Epithelial cell of prostate (primary cell): ENCODE measurements at regions not wholly inside any gene's neighbourhood (a gene's known extent, or its start where the extent isn't known, plus 50 kb on each side); places are given as distances from the start of the nearest gene placed in this dataset.
"Not testable (repeated sequence)": the region's sequence is repeated elsewhere in the genome, so short reads cannot be mapped to it uniquely, and the experiment has no call there.

ENCODE experiments used
- DNase-seq: peaks from one replicate; pipeline ENCODE4 v3.0.0-alpha.2; 2011; ENCODE audit warnings: low read depth, low spot score
- H3K27ac ChIP-seq: fragments of 450-650 bp; 2 replicates; pipeline ENCODE4 v1.5.1; 2017; ENCODE audit warnings: mild to moderate bottlenecking

- no peak overlapping the region for H3K27ac ChIP-seq
- DNase-seq, result no peak
These were observed 118.1 kb downstream of the GATA3 start for GRCh38 chr10:8172604-8173003.

GRCh38 chr10:8173243-8173865, 118.9 kb downstream of the GATA3 start:
- no peak for DNase-seq
- H3K27ac ChIP-seq, result no peak overlapping the region

GRCh38 chr10:8173866-8174243, 119.4 kb downstream of the GATA3 start:
- DNase-seq, result no peak
- no peak overlapping the region for H3K27ac ChIP-seq

- DNase-seq, result no peak
- no peak overlapping the region for H3K27ac ChIP-seq
These were observed 120.3 kb downstream of the GATA3 start for GRCh38 chr10:8174762-8175161.

- not testable (repeated sequence) for H3K27ac ChIP-seq, DNase-seq
These were observed 123.0 kb downstream of the GATA3 start for GRCh38 chr10:8177526-8177925.

GRCh38 chr10:8179773-8180172, 125.3 kb downstream of the GATA3 start:
- not testable (repeated sequence) for DNase-seq, H3K27ac ChIP-seq

- no peak for DNase-seq
These were observed 126.0 kb downstream of the GATA3 start for GRCh38 chr10:8180360-8181109.

GRCh38 chr10:8181496-8182157, 127.1 kb downstream of the GATA3 start:
- no peak for DNase-seq
- no peak overlapping the region for H3K27ac ChIP-seq

More at GRCh38 chr10:8180360-8181109, 126.0 kb downstream of the GATA3 start:
- no peak overlapping the region for H3K27ac ChIP-seq

- peak overlapping the region; percentile 10 for H3K27ac ChIP-seq
- no peak for DNase-seq
These were observed 128.3 kb downstream of the GATA3 start for GRCh38 chr10:8182806-8183205.

GRCh38 chr10:8183241-8183704, 128.8 kb downstream of the GATA3 start:
- peak overlapping the region; percentile 10 for H3K27ac ChIP-seq
- no peak for DNase-seq

GRCh38 chr10:8187171-8187666, 132.7 kb downstream of the GATA3 start:
- no peak overlapping the region for H3K27ac ChIP-seq
- no peak for DNase-seq

- DNase-seq, result no peak
- no peak overlapping the region for H3K27ac ChIP-seq
These were observed 135.0 kb downstream of the GATA3 start for GRCh38 chr10:8189458-8189857.

- no peak for DNase-seq
- H3K27ac ChIP-seq, result no peak overlapping the region
These were observed 137.8 kb downstream of the GATA3 start for GRCh38 chr10:8192301-8192700.

GRCh38 chr10:8193546-8193945, 139.1 kb downstream of the GATA3 start:
- no peak overlapping the region for H3K27ac ChIP-seq
- no peak for DNase-seq

GRCh38 chr10:8194050-8194449, 139.6 kb downstream of the GATA3 start:
- no peak for DNase-seq
- no peak overlapping the region for H3K27ac ChIP-seq

- DNase-seq, result no peak
These were observed 152.4 kb downstream of the GATA3 start for GRCh38 chr10:8206882-8207281.

GRCh38 chr10:8211631-8212030, 157.1 kb downstream of the GATA3 start:
- H3K27ac ChIP-seq, result no peak overlapping the region
- no peak for DNase-seq

More at GRCh38 chr10:8206882-8207281, 152.4 kb downstream of the GATA3 start:
- H3K27ac ChIP-seq, result no peak overlapping the region

- no peak for DNase-seq
- H3K27ac ChIP-seq, result no peak overlapping the region
These were observed 159.2 kb downstream of the GATA3 start for GRCh38 chr10:8213735-8214134.

- DNase-seq, result no peak
- H3K27ac ChIP-seq, result no peak overlapping the region
These were observed 160.1 kb downstream of the GATA3 start for GRCh38 chr10:8214587-8214986.

GRCh38 chr10:8216893-8217292, 162.4 kb downstream of the GATA3 start:
- DNase-seq, result no peak
- no peak overlapping the region for H3K27ac ChIP-seq

GRCh38 chr10:8221451-8221850, 167.0 kb downstream of the GATA3 start:
- DNase-seq, result no peak
- H3K27ac ChIP-seq, result no peak overlapping the region
